Activated CD4-positive, CD25-positive, alpha-beta regulatory T cell treated with anti-CD3 and anti-CD28 coated beads, Interleukin-2, amount 50 U/mL, for 72 hours (primary cell): ENCODE measurements at regions not wholly inside any gene's neighbourhood (a gene's known extent, or its start where the extent isn't known, plus 50 kb on each side); places are given as distances from the start of the nearest gene placed in this dataset.

Experiments used
- DNase-seq: peaks from one replicate; pipeline ENCODE4 v3.0.0; 2021

GRCh38 chr9:19995619-19996018 lies 206.8 kb upstream of the SLC24A2 start:
- no peak for DNase-seq

GRCh38 chr9:19994296-19994695 lies 205.5 kb upstream of the SLC24A2 start:
- DNase-seq: no peak

DNA sequence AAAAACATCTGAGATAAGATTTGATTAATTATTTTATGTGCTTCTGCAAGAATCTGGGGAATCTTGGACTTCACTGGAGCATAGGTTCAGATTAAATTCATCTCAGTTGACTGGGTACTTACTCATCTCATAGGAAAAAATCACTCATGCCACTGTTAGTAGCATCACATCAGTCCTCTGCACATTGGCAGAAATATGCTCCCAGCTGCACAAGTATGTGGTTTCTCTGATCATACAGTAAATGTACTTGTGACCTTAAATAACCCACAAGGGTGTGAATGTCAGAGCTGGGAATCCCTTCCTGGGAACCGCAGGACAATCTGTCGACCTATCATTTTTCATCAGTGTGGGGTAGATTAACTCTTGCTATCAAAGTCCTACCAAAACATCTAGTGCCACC lies 203.7 kb upstream of the SLC24A2 start:
- no peak for DNase-seq

- no peak for DNase-seq
Observed at GRCh38 chr9:19989213-19989612, 200.4 kb upstream of the SLC24A2 start.

DNA sequence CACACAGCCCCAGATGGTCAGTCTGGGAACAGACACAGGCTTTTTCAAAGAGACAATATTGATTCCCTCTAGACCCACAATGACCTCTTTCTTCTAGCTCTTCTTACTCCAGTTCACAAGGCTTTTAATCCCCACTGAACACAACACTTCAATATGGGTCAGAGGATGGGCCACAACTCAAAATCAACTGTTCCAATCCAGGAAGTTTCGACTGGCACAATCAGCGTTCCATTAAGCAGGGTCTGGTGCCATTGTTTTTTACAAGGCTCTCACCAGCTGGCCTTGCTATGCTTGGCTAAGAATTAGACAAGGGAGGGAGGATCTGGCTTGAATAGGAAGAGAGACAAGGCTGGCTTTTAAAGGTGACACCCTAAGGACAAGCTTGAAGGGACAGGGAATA lies 199.4 kb upstream of the SLC24A2 start:
- DNase-seq: no peak

DNA sequence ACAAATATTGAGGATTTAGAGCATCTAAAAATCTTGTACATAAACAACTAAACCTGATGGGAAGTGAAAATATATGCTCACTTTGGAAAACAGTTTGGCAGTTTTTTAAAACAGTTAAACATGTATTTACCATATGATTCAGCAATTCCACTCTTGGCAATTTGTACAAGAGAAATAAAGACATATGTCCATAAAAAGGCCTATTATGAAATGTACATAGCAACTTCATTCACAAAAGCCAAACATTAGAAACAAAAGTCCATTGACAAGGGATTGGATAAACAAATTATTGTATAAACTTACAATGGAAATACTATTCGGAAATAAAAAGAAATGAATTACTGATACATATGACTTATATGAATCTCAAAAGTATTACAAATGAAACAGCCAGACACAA lies 196.2 kb upstream of the SLC24A2 start:
- DNase-seq: no peak

- DNase-seq: no peak
Observed at GRCh38 chr9:19976226-19976625, 187.4 kb upstream of the SLC24A2 start.

DNA sequence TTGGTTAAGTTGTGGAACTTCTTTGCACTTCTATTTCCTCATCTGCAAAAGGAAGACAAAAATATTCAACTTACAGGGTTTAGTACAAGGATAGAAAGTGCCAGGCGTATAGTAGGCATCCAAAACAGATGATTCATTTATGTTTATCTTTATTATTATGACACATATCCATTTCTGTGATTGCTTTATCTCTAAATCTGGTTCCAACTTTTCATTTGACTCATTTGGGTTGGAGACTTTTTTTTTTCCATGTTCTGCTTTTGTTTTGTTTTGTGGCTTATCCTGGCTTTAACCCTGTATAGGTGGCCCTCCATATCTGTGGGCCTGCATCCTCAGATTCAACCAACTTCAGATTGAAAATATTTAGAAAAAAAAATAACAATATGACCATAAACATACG lies 186.7 kb upstream of the SLC24A2 start:
- no peak for DNase-seq

GRCh38 chr9:19969721-19970120 lies 180.9 kb upstream of the SLC24A2 start:
- DNase-seq: no peak

DNA sequence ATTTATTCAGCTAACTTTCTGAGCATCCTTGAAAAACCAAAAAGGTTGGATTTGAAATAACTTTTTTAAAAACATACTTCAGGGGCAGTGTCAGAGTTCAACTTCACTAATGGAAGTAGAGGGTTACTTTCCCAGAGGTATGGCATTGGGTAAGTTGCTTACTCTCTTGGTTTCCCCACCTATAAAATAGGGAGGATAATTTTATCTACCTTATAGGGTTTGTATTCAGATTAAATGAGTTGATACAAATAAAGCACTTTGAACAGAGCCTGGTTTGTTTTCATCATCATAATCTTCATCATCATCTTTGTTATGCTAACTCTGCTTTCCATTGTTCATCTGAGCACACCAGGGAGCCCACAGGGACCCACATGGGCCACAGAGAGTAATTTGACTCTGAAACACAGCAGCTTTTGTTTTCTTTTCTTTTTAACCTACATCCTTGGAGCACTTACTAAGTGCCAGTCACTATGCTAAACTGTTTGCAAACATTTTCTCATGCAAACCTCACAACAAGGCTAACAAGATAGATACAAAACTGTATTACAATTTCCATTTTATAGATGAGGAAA lies 179.1 kb upstream of the SLC24A2 start:
- no peak for DNase-seq

GRCh38 chr9:19967216-19967887 lies 178.5 kb upstream of the SLC24A2 start:
- DNase-seq: no peak

GRCh38 chr9:19965336-19965735 lies 176.5 kb upstream of the SLC24A2 start:
- DNase-seq: no peak

DNA sequence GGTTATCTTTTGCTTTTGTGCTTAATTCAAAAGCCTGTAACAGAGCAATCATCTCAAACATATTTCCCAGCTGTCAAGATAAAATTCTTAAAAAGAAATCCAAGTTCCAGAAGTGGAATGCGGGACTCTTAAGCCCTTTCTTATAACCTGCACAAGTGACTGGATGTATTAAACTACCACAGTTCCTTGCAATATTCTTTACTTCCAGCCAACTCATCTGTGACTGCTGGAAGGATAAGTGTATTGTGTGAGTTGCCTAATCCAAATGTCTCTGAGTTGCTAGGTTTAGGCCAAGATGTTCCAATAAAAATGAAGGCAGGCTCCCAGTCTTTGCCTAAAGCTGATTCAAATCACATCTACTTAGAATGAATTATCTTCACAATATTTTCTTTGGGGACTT lies 159.2 kb upstream of the SLC24A2 start:
- DNase-seq: no peak

DNA sequence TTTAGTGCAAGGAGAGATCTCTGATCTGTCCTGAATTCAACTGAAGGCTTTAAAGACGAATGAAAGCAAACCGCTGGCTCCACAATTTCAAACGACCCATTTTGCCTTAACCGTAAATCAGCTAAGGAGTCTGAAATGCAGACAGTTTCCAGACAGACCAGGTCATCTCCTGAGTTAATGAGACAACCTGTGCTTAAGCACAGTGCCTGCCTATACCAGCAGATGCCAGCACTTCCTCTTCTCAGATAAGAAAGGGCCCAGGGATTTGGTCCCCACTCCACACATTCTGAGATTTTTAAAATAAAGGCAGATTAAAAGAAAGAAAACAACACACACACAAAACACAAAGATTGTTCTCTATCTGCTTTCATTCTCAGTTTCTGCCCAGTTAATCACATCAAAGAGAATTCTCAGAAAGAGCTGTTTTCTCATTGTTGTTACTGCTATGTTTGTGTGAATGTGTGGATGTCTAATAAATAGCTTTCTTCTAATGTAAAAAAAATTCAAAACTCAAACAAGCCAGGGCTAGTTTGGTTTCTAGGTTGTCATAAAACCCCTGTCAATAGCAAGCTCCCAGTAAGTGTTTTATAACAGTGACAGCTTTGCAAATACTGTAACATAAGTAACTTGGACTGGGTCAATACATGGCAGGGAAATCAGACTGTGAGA lies 157.7 kb upstream of the SLC24A2 start:
- DNase-seq: no peak

DNA sequence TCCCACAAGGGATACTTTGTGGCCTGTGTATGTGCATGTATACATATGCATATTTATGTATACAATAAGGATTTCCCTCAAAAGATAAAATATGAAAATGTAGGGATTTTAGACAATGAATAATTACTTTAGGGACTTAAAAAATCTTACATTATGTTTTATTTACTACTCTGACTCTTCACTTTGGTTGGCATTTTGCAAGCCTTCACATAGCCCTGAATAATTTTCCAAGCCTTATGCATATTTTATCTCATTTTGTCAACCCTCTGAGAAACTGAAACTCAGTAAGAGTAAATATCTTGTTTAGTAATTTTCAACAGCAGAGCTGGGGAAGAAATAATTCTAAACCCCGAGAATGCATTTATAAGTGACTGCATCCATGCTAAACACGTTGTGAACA lies 153.0 kb upstream of the SLC24A2 start:
- no peak for DNase-seq

- no peak for DNase-seq
Observed at GRCh38 chr9:19940811-19941535, 152.1 kb upstream of the SLC24A2 start.

- no peak for DNase-seq
Observed at GRCh38 chr9:19939734-19940278, 151.0 kb upstream of the SLC24A2 start.

DNA sequence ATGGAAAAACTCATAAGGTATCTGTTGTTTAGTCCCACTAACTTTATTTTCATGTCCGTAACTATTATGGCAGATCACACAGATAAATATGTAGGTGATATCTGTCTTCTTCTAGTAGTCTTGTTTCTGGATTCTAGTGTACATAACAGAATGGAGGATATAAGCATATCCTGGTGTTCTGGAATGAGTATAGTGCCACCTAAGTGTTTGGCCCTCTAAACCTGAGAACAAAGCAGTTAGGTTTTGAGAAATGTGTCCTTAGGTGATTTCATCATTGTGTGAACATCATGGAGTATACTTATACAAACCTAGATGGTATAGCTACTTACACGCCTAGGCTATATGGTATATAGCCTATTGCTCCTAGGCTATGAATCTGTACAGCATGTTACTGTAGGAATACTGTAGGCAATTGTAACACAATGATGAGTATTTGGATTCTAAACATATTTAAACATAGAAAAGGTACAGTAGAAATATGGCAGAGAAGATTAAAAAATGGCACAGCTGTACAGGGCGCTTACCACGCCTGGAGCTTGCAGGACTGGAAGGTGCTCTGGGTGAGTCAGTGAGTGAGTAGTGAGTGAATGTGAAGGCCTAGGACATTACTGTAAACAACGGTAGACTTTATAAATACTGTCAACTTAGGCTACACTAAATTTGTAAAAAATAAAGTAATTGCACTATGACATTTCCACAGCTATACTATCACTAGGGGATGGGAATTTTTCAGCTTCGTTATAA lies 150.3 kb upstream of the SLC24A2 start:
- DNase-seq: no peak

DNA sequence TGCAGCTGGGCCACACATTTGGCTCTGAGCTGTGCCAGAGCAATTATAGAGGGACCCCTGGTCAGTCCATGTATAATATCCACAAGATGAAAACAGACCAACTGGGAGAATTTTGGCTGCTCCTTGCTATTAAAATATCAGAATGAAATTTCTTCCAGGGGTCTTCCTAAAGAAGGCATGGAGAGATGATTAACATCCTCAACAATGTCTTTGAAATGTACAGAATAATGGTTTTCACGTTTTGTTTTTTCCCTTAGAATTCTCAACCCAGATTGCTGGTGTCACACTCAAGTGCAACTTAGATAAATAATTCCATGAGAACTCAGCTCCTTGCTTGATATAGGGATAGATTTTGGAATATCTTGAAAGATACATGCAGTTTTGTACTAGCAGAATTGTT lies 148.3 kb upstream of the SLC24A2 start:
- no peak for DNase-seq

DNA sequence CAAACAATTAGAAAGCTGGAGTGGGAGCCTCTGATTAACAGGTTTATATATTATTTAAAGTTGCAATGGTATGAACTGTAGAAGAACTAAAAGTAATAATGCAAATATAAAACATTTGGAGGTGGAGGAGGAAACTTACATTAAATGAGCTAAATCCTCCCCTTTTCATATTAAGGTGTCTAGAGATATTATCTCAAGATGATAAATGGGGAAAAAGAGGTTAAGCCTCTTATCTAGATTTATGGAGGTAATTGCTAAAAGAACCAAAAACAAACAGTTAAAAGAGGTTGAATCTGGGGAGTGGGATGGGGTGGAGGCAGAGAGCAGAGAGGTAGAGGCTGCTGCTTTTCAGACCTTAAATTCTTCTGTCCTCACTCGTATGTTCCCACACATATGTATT lies 147.8 kb upstream of the SLC24A2 start:
- no peak for DNase-seq

GRCh38 chr9:19935422-19935821 lies 146.6 kb upstream of the SLC24A2 start:
- no peak for DNase-seq

GRCh38 chr9:19934301-19934871 lies 145.5 kb upstream of the SLC24A2 start:
- no peak for DNase-seq
